ENCODE measurements at regions not wholly inside any gene's neighbourhood (a gene's known extent, or its start where the extent isn't known, plus 50 kb on each side); places are given as distances from the start of the nearest gene placed in this dataset.

GRCh38 chr3:99134986-99135385, 233.5 kb upstream of the DCBLD2 start:
- no peak for DNase-seq (ENCODE audit: extremely low read depth, low read depth)

- DNase-seq (ENCODE audit: extremely low read depth, low read depth) = no peak
Observed at GRCh38 chr3:99131876-99132275, 230.4 kb upstream of the DCBLD2 start.

- peak; percentile 79 for DNase-seq (ENCODE audit: extremely low read depth, low read depth)
Observed at GRCh38 chr3:99128725-99129505, 227.4 kb upstream of the DCBLD2 start.

GRCh38 chr3:99128235-99128634, 226.7 kb upstream of the DCBLD2 start:
- no peak for DNase-seq (ENCODE audit: extremely low read depth, low read depth)

DNA sequence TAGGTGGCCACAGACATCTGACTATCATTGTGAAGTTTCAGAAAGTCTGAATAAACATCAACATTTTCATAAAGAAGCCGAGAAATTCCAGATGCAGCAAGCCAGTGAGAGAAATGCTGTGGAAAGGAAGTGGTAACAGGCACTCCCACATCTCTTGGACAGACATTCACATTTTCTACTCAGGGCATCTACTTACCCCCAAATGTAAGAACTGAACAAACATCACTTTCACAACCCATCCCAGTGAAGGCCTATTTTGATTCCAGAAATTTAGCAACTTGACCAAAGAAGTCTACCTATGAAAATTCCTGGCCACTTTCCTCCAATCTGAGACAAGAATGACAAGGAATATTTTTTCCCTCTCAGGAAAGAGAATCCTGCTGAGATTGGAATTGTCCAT, 224.8 kb upstream of the DCBLD2 start:
- no peak for DNase-seq (ENCODE audit: extremely low read depth, low read depth)

- DNase-seq (ENCODE audit: extremely low read depth, low read depth) = no peak
Observed at GRCh38 chr3:99119385-99119784, 217.9 kb upstream of the DCBLD2 start.

- DNase-seq (ENCODE audit: extremely low read depth, low read depth) = no peak
Observed at GRCh38 chr3:99118381-99118780, 216.9 kb upstream of the DCBLD2 start.

- DNase-seq (ENCODE audit: extremely low read depth, low read depth) = peak; percentile 57
Observed at GRCh38 chr3:99114565-99115291, 213.2 kb upstream of the DCBLD2 start.

DNA sequence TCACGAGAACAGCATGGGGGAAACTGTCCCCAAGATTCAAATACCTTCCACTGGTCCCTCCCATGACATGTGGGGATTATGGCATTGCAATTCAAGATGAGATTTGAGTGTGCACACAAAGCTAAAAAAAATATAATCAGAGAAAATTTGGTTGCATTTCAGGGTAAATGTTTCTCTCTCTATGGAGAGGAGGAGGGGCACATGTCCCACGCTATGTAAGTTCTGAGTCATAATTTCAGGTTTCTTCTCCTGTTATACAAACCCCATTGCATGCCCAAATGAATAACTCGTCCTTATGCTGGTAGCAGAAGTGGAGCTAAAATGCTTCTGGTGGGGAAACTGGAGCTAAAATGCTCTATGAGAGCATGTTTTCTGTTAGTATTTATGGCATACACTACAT, 209.7 kb upstream of the DCBLD2 start:
- DNase-seq (ENCODE audit: extremely low read depth, low read depth) = no peak

- no peak for DNase-seq (ENCODE audit: extremely low read depth, low read depth)
Observed at GRCh38 chr3:99110401-99110800, 208.9 kb upstream of the DCBLD2 start.

DNA sequence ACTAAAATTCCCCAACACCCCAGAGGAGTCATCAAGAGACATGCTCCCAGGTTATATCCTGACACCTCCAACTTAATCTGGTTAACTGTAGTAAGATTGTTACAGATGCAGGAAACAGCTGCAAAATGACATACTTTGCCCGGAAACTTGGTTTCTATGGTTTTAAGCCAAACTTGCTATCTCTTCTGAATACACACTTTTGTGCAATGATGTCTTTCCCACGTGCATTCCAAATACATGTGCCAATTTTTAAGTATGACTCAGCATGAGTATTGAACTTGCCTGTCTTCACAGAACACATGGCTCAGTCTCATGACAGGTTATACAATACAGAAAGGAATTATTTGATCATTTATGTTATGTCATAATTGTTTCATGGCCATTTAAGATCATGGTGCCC, 207.0 kb upstream of the DCBLD2 start:
- DNase-seq (ENCODE audit: extremely low read depth, low read depth) = peak; percentile 44

DNA sequence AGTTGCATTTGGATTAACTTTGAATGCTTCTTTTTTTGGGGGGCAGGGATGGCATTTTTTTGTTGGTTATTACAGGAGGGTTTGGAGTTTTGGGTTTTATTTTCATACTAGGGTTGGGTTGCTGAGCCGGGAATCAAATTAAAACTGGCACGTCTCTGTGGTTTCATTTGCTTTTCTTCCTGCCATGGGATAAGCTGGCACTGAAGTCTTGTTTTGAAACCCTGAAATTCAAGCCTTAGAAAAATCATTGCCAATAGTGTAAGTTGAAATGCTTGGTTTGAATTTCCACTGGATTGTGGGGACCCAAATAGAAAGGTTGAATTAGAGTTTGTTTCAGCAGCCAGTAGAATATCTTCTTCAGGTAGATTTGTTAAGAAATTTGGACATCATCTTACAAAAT, 193.1 kb upstream of the DCBLD2 start:
- no peak for DNase-seq (ENCODE audit: extremely low read depth, low read depth)

- no peak for DNase-seq (ENCODE audit: extremely low read depth, low read depth)
Observed at GRCh38 chr3:99087277-99087676, 185.8 kb upstream of the DCBLD2 start.

GRCh38 chr3:99084826-99085225, 183.3 kb upstream of the DCBLD2 start:
- no peak for DNase-seq (ENCODE audit: extremely low read depth, low read depth)

DNA sequence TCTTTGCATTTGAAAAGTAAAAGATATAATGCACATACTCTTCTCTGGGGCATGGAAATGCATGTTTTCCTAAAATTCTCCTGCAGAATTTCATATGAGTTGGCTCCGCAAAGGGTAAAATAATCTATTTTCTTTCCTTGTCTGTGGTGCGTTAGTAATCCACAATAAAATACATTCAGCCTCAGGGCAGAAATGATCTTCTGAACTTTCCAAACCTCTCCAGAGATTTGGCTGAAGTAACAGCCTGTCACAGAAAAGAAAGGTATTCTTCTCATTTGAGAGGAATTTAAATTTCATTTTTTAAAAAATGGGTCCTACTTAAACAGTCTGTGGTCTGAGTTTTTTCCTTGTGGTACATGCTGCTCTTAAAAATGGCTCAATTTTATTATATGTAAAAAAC, 182.7 kb upstream of the DCBLD2 start:
- no peak for DNase-seq (ENCODE audit: extremely low read depth, low read depth)

- DNase-seq (ENCODE audit: extremely low read depth, low read depth) = no peak
Observed at GRCh38 chr3:99071096-99071495, 169.6 kb upstream of the DCBLD2 start.

GRCh38 chr3:99069973-99070372, 168.5 kb upstream of the DCBLD2 start:
- DNase-seq (ENCODE audit: extremely low read depth, low read depth) = no peak

DNA sequence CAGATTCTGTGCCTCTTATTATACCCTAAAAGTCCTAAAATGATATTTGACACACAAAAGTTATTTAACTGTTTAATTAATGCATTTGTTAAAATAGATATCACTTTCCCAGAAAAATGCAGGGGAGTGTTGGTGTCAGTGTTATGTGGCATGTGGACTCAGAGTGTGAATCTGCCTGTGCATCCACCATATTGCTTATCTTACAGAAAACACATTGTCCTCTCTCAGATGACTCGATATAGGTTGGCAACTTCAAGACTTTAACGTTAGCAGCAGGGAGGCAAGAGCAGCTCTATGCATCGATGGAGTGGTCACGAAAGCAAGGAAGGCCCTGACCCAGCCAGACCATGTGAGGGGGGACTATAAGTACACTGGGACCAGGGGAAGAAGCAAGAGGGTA, 165.4 kb upstream of the DCBLD2 start:
- no peak for DNase-seq (ENCODE audit: extremely low read depth, low read depth)

DNA sequence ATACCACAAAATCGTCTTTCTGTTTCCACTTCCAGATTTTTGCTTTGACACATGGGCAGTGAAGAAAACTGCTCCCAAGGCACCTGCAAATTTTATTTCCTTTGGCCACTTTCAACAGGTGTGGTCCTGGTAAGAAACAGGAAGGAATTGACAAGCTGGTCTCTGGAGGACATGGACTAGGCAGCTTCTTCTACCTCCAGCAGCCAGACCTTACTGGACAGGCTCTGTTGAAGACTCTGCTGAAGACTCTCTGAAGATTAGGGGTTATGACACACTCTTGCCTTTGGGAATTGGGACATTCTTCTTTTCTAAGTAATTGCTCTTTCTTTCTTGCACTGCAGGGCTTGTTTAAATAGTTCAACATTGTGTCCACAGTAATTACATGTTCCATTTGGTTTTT, 147.7 kb upstream of the DCBLD2 start:
- DNase-seq (ENCODE audit: extremely low read depth, low read depth) = no peak

- DNase-seq (ENCODE audit: extremely low read depth, low read depth) = no peak
Observed at GRCh38 chr3:99041747-99042146, 140.3 kb upstream of the DCBLD2 start.

GRCh38 chr3:99031778-99032177, 130.3 kb upstream of the DCBLD2 start:
- no peak for DNase-seq (ENCODE audit: extremely low read depth, low read depth)

GRCh38 chr3:99023590-99024192, 122.2 kb upstream of the DCBLD2 start:
- DNase-seq (ENCODE audit: extremely low read depth, low read depth) = peak; percentile 41
